C4-2B (cell line): ENCODE measurements at regions not wholly inside any gene's neighbourhood (a gene's known extent, or its start where the extent isn't known, plus 50 kb on each side); places are given as distances from the start of the nearest gene placed in this dataset.
A peak's percentile ranks its signal among the peaks of the same experiment; 100 is the strongest.
"Not testable (repeated sequence)": the region's sequence is repeated elsewhere in the genome, so short reads cannot be mapped to it uniquely, and the experiment has no call there.

Experiments used
- H3K27ac ChIP-seq: fragments of 450-650 bp; 2 replicates; pipeline ENCODE4 v1.5.1; 2017
- ZFX ChIP-seq: fragments of 450-650 bp; IDR thresholded peaks from 2 replicates; pipeline ENCODE4 v1.6.1; 2017
- TF ChIP-seq, protein P1 (sequence below): fragments of 450-650 bp; conservative IDR thresholded peaks from 2 replicates; pipeline ENCODE4 v1.5.1; 2017; ENCODE audit warnings: mild to moderate bottlenecking

DNA sequence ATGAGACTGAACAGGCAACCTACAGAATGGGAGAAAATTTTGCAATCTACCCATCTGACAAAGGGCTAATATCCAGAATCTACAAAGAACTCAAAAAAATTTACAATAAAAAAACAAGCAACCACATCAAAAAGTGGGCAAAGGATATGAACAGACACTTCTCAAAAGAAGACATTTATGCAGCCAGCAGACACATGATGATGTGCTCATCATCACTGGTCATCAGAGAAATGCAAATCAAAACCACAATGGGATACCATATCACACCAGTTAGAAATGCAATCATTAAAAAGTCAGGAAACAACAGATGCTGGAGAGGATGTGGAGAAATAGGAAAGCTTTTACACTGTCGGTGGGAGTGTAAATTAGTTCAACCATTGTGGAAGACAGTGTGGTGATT lies 51.7 kb upstream of the PAXBP1 start:
- H3K27ac ChIP-seq, result not testable (repeated sequence)

DNA sequence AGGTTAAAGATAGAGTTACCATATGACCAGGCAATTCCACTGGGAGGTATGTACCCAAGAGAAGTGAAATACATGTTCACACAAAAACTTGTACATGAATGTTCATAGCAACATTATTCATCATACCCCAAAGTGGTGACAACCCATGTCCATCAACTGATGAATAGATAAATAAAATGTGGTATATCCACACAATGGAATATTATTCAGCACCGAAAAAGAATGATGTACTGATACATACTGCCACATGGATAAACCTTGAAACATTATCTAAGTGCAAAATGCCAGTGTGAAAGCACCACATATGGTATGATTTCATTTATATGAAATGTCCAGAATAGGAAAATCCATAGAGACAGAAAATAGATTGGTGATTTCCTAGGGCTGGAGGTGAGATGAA lies 53.4 kb upstream of the PAXBP1 start:
- H3K27ac ChIP-seq, result no peak overlapping the region
- TF ChIP-seq, protein P1, sequence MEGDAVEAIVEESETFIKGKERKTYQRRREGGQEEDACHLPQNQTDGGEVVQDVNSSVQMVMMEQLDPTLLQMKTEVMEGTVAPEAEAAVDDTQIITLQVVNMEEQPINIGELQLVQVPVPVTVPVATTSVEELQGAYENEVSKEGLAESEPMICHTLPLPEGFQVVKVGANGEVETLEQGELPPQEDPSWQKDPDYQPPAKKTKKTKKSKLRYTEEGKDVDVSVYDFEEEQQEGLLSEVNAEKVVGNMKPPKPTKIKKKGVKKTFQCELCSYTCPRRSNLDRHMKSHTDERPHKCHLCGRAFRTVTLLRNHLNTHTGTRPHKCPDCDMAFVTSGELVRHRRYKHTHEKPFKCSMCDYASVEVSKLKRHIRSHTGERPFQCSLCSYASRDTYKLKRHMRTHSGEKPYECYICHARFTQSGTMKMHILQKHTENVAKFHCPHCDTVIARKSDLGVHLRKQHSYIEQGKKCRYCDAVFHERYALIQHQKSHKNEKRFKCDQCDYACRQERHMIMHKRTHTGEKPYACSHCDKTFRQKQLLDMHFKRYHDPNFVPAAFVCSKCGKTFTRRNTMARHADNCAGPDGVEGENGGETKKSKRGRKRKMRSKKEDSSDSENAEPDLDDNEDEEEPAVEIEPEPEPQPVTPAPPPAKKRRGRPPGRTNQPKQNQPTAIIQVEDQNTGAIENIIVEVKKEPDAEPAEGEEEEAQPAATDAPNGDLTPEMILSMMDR, result no peak
- no peak for TF ChIP-seq ZFX

DNA sequence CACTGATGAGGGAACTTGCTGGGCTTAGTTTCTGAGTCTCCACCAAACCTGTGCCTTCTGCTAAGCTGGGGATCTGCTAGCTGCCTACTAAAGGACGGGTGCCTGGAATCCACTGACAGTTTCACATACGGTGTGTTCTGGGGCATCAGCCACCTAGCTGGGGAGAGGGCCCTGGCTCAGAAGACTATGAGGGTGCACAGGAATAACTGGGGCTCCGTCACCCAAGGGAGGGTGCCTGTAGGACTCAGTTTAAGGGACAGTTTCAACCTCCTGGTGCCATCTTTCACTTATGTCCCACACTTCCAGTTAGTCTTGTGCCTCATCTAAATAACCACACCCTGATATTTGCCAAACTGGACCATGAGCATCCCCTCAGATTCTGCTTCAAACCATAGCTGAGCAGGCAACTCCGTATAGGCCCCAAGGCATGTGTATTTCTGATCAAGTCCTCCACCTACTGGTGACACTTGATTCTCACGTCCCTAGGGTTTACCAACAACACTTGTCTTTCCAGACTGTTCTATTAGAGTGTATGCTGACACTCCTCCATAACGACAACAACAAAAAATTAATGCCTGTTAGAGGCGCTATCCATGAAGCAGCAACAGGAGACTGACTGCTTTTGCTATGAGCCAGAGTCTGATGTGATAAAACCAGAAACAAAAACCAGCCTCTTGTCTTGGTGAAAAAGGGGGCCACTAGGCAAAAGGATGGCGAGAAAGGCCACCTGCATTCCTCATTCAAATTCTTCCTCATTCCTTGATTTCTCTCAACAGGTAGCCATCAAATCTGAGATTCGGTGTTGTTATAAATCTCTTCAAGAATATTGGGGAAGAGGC lies 55.0 kb upstream of the PAXBP1 start:
- TF ChIP-seq, protein P1, result peak; percentile 65
- no peak for TF ChIP-seq ZFX
- no peak overlapping the region for H3K27ac ChIP-seq

DNA sequence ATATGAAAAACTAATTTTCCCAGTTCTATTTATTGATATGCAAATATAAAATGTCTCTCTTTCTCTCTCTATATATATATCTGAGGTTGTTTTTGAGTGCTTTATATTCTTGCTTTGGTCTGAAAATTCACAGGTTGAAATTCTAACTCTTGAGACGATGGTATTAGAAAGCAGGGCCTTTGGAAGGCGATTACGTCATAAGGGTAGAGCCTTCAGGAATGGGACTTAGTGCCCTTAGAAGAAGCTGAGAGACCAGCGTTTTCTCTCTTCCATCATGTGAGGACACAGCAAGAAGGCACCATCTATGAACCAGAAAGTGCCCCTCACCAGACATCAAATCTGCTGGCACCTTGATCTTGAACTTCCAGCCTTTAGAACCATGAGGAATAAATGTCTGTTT lies 57.4 kb upstream of the PAXBP1 start:
- H3K27ac ChIP-seq, result no peak overlapping the region
- TF ChIP-seq, protein P1, result no peak
- no peak for TF ChIP-seq ZFX

DNA sequence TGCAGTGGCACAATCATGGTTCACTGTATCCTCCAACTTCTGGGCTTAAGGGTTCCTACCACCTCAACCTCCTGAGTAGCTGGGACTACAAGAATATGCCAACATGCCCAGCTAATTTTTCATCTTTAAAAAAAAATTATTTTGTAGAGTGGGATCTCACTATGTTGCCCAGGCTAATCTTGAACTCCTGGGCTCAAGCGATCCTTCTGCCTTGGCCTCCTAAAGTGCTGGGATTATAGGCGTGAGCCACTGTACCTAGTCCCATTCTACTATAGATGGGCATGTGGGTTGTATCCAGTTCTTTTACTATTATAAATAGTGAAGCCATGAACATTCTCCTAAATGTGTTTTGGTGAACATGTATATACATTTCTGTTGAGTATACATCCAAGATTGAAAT lies 57.9 kb upstream of the PAXBP1 start:
- TF ChIP-seq, protein P1, result no peak
- no peak for TF ChIP-seq ZFX
- no peak overlapping the region for H3K27ac ChIP-seq

DNA sequence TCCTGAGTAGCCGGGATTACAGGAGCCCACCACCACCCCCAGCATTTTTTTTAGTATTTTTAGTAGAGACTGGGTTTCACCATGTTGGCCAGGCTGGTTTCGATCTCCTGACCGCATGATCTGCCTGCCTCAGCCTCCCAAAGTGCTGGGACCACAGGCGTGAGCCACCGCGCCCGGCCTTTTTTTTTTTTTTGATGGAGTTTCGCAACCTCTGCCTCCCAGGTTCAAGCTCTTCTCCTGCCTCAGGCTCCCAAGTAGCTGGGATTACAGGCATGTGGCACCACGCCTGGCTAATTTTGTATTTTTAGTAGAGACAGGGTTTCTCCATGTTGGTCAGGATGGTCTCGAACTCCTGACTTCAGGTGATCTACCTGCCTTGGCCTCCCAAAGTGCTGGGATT lies 60.2 kb upstream of the PAXBP1 start:
- H3K27ac ChIP-seq, result not testable (repeated sequence)

DNA sequence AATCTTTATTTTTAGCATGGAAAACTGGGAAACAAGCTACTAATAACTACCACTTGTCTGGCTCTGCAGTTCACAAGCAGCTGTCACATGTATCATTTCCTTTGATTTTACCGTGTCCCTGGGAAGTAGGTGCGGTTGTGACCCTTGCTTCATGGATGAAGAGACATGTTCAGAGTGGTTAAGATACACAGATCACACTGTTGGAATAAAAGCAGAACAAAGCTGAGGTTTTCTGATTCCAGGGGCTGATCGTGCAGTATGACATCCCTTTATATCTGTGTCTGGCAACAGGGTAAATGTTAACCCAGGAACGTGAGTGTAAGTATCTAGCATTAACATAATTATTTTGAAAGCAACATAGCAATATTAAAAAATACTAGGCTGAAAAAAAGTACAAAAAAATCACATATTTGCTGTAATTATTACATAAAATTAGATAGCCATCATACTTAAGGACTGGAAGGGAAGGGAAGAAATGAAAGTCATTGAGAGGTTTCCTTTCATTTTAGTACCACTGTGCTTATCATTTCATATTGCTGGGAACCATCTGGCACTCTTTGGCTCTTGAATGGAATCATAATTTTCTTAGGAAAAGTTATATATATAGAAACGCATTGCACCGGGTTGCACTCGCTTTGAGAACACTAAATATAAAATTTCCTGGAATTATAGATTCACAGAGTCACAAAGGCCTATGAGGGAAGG lies 62.8 kb upstream of the PAXBP1 start:
- TF ChIP-seq ZFX, result no peak
- TF ChIP-seq, protein P1, result no peak
- H3K27ac ChIP-seq, result no peak overlapping the region

DNA sequence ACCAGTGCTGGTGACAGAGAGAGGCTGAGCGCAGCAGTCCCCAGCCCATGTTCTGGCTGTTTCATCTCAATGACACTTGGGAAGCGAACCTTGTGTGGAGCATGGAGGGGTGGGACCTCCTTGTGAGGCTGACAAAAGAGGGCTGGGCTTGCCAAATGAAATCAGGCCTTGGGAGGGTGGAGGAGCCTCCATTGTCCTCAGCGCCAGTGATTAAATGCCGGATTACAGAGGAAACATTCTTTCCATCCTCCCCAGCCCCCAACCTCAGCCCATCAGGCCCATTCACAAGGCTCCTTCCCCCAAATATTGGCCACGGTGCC lies 63.3 kb upstream of the PAXBP1 start:
- no peak overlapping the region for H3K27ac ChIP-seq
- TF ChIP-seq, protein P1, result no peak
- no peak for TF ChIP-seq ZFX
